ENCODE measurements at regions not wholly inside any gene's neighbourhood (a gene's known extent, or its start where the extent isn't known, plus 50 kb on each side); places are given as distances from the start of the nearest gene placed in this dataset.

DNA sequence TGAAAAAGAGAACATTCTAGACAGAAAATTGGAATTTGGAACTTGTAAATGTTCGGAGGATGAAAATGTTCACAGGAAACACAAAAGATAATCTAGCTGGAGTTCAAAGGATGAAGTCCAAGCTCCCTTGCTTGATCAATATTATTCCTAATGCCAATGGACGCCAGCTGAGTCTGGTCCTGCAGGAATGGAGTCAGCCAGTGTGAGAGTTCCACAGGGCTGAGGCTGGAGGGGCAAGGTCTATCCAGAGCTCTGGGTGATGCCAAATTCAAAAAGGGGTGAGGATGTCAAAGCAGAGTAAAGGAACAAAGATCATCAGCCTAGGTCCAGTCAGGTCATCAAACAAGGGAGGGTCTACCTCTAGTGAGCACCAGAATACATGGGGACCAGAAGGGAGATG lies 78.5 kb upstream of the CTNNA2 start:
- no peaks in the 10 kb centered on the region for H3K4me1 ChIP-seq
- no peaks in the 10 kb centered on the region for H3K27me3 ChIP-seq (ENCODE audit: control insufficient read depth, insufficient read depth, low read length)
- H3K4me2 ChIP-seq (ENCODE audit: low read length) = no peak overlapping the region
- no peaks in the 10 kb centered on the region for H3K9me3 ChIP-seq (ENCODE audit: control insufficient read depth, low read length)
- no peak overlapping the region for H2AFZ ChIP-seq
- no peaks in the 10 kb centered on the region for H3K36me3 ChIP-seq (ENCODE audit: control insufficient read depth, insufficient read depth, low read length)
- no peak overlapping the region for H3K9ac ChIP-seq
- H3K79me2 ChIP-seq = no peaks in the 10 kb centered on the region
- H3K27ac ChIP-seq = no peak overlapping the region
- TF ChIP-seq, protein P1, sequence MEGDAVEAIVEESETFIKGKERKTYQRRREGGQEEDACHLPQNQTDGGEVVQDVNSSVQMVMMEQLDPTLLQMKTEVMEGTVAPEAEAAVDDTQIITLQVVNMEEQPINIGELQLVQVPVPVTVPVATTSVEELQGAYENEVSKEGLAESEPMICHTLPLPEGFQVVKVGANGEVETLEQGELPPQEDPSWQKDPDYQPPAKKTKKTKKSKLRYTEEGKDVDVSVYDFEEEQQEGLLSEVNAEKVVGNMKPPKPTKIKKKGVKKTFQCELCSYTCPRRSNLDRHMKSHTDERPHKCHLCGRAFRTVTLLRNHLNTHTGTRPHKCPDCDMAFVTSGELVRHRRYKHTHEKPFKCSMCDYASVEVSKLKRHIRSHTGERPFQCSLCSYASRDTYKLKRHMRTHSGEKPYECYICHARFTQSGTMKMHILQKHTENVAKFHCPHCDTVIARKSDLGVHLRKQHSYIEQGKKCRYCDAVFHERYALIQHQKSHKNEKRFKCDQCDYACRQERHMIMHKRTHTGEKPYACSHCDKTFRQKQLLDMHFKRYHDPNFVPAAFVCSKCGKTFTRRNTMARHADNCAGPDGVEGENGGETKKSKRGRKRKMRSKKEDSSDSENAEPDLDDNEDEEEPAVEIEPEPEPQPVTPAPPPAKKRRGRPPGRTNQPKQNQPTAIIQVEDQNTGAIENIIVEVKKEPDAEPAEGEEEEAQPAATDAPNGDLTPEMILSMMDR (IDR thresholded peaks at IDR 0.05) = no peak
- H3K4me3 ChIP-seq (ENCODE audit: low read depth, low read length) = no peak overlapping the region

DNA sequence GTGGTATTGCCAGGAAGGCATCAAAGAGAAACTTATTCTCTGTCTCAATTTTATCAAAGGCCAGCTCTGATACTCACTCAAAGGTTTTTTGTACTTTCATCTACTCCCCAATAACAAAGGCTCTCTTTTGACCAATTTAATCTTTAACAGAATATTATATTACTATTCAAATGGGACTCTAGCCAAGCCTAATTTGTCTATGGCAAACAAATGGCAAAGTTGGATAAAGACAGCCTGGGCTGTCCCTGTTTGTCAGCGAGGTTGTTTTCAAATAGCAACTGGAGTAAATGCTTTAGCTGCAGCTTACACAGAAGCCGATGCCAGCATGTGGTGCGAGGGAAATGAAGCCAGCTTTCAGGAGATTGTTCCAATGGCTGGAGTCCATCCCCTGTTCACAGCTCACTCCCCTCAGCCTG lies 80.1 kb upstream of the CTNNA2 start:
- no peak overlapping the region for H3K27ac ChIP-seq
- no peaks in the 10 kb centered on the region for H3K36me3 ChIP-seq (ENCODE audit: control insufficient read depth, insufficient read depth, low read length)
- H3K9ac ChIP-seq = no peak overlapping the region
- H2AFZ ChIP-seq = no peak overlapping the region
- H3K4me2 ChIP-seq (ENCODE audit: low read length) = no peak overlapping the region
- no peaks in the 10 kb centered on the region for H3K27me3 ChIP-seq (ENCODE audit: control insufficient read depth, insufficient read depth, low read length)
- no peaks in the 10 kb centered on the region for H3K4me1 ChIP-seq
- H3K9me3 ChIP-seq (ENCODE audit: control insufficient read depth, low read length) = no peaks in the 10 kb centered on the region
- TF ChIP-seq, protein P1 (IDR thresholded peaks at IDR 0.05) = no peak
- H3K79me2 ChIP-seq = no peaks in the 10 kb centered on the region
- H3K4me3 ChIP-seq (ENCODE audit: low read depth, low read length) = no peak overlapping the region

GRCh38 chr2:79428745-79429144 lies 84.1 kb upstream of the CTNNA2 start:
- H3K79me2 ChIP-seq = no peaks in the 10 kb centered on the region
- H3K9ac ChIP-seq = no peak overlapping the region
- H3K36me3 ChIP-seq (ENCODE audit: control insufficient read depth, insufficient read depth, low read length) = no peaks in the 10 kb centered on the region

DNA sequence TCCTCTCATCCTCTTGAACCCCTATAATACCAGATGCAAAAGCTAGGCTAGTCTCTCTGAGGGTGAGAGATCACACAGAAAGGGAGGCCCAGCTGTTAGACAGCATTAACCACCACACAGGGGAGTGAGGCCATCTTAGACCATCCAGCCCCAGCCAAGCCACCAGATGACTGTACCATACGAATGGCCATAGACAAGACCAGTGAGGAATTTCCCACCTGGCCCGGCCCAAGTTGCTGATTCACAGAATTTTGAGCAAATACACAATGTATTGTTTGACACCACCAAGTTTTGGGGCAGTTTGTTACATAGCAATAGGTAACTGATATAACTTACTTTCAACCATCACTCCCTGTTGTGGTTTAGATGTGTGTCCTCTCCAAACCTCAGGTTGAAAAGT lies 98.2 kb upstream of the CTNNA2 start:
- H3K27ac ChIP-seq = no peak overlapping the region
- no peaks in the 10 kb centered on the region for H3K9me3 ChIP-seq (ENCODE audit: control insufficient read depth, low read length)
- H3K4me2 ChIP-seq (ENCODE audit: low read length) = no peak overlapping the region
- no peak overlapping the region for H2AFZ ChIP-seq
- H3K79me2 ChIP-seq = no peaks in the 10 kb centered on the region
- H3K4me1 ChIP-seq = no peaks in the 10 kb centered on the region
- no peaks in the 10 kb centered on the region for H3K27me3 ChIP-seq (ENCODE audit: control insufficient read depth, insufficient read depth, low read length)
- no peak overlapping the region for H3K9ac ChIP-seq
- TF ChIP-seq, protein P1 (IDR thresholded peaks at IDR 0.05) = no peak
- no peaks in the 10 kb centered on the region for H3K36me3 ChIP-seq (ENCODE audit: control insufficient read depth, insufficient read depth, low read length)
- no peak overlapping the region for H3K4me3 ChIP-seq (ENCODE audit: low read depth, low read length)

More at GRCh38 chr2:79428745-79429144, 84.1 kb upstream of the CTNNA2 start:
- Histone ChIP-seq H3K4me1 (no peaks in the 10 kb centered on the region), H3K9me3 (ENCODE audit: control insufficient read depth, low read length) (no peaks in the 10 kb centered on the region), H2AFZ (no peak overlapping the region), H3K4me2 (ENCODE audit: low read length) (no peak overlapping the region), H3K27me3 (ENCODE audit: control insufficient read depth, insufficient read depth, low read length) (no peaks in the 10 kb centered on the region), H3K27ac (no peak overlapping the region), H3K4me3 (ENCODE audit: low read depth, low read length) (no peak overlapping the region)
- TF ChIP-seq, protein P1 (IDR thresholded peaks at IDR 0.05) = no peak

DNA sequence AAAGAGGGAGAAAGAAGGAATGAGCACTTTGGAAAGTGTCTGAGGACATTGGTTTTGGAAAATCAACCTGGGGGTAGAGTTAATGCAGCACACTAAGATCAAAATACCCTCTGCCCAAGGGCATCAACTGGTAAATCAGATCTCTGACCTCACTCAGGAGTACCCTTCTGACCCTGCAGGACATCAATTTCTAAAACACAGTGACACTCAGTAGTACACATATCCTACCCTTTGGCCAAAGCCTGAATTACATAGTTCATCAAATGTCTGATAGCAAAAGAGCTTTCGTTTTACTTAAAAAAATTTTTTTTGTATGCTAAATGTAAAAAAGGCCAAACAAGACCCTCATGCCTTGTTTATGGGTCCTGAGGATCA lies 118.4 kb upstream of the CTNNA2 start:
- Histone ChIP-seq H3K79me2 (no peaks in the 10 kb centered on the region), H3K4me1 (no peaks in the 10 kb centered on the region), H3K36me3 (ENCODE audit: control insufficient read depth, insufficient read depth, low read length) (no peaks in the 10 kb centered on the region), H3K4me3 (ENCODE audit: low read depth, low read length) (no peak overlapping the region), H3K4me2 (ENCODE audit: low read length) (no peak overlapping the region), H2AFZ (no peak overlapping the region), H3K9ac (no peak overlapping the region), H3K27me3 (ENCODE audit: control insufficient read depth, insufficient read depth, low read length) (no peaks in the 10 kb centered on the region), H3K9me3 (ENCODE audit: control insufficient read depth, low read length) (no peaks in the 10 kb centered on the region), H3K27ac (no peak overlapping the region)
- TF ChIP-seq, protein P1 (IDR thresholded peaks at IDR 0.05) = no peak
